GM18907 (cell line): ENCODE measurements at regions not wholly inside any gene's neighbourhood (a gene's known extent, or its start where the extent isn't known, plus 50 kb on each side); places are given as distances from the start of the nearest gene placed in this dataset.
"Not testable (repeated sequence)": the region's sequence is repeated elsewhere in the genome, so short reads cannot be mapped to it uniquely, and the experiment has no call there.

ENCODE experiments used
- ATAC-seq: cut with Tn5 transposase; IDR thresholded peaks from one replicate; pipeline ENCODE4 v1.9.1; 2021; ENCODE audit warnings: mild to moderate bottlenecking, moderate library complexity; ENCODE audit not compliant: unreplicated experiment

GRCh38 chr14:58979325-58979724 is 209.1 kb upstream of the DAAM1 start:
- ATAC-seq: no peak

- no peak for ATAC-seq
Measured at GRCh38 chr14:58981840-58982239, 206.6 kb upstream of the DAAM1 start.

GRCh38 chr14:58985786-58986185 is 202.7 kb upstream of the DAAM1 start:
- no peak for ATAC-seq

- ATAC-seq: no peak
Measured at GRCh38 chr14:58987591-58987990, 200.9 kb upstream of the DAAM1 start.

- ATAC-seq: no peak
Measured at GRCh38 chr14:58992935-58993334, 195.5 kb upstream of the DAAM1 start.

GRCh38 chr14:58994130-58994529 is 194.3 kb upstream of the DAAM1 start:
- ATAC-seq: no peak

- ATAC-seq: no peak
Measured at GRCh38 chr14:59004012-59004411, 184.5 kb upstream of the DAAM1 start.

- not testable (repeated sequence) for ATAC-seq
Measured at GRCh38 chr14:59006179-59006578, 182.3 kb upstream of the DAAM1 start.

GRCh38 chr14:59009967-59010366 is 178.5 kb upstream of the DAAM1 start:
- ATAC-seq: no peak

- no peak for ATAC-seq
Measured at GRCh38 chr14:59013672-59014298, 174.7 kb upstream of the DAAM1 start.

- no peak for ATAC-seq
Measured at GRCh38 chr14:59015482-59015881, 173.0 kb upstream of the DAAM1 start.

GRCh38 chr14:59017285-59017965 is 171.0 kb upstream of the DAAM1 start:
- no peak for ATAC-seq

GRCh38 chr14:59018460-59018859 is 170.0 kb upstream of the DAAM1 start:
- ATAC-seq: no peak

GRCh38 chr14:59018978-59019377 is 169.5 kb upstream of the DAAM1 start:
- no peak for ATAC-seq

GRCh38 chr14:59020382-59020781 is 168.1 kb upstream of the DAAM1 start:
- no peak for ATAC-seq

GRCh38 chr14:59022144-59022543 is 166.3 kb upstream of the DAAM1 start:
- ATAC-seq: no peak

- no peak for ATAC-seq
Measured at GRCh38 chr14:59026081-59026480, 162.4 kb upstream of the DAAM1 start.

GRCh38 chr14:59026640-59027039 is 161.8 kb upstream of the DAAM1 start:
- not testable (repeated sequence) for ATAC-seq

- peak; percentile 93 for ATAC-seq
Measured at GRCh38 chr14:59028476-59029202, 159.8 kb upstream of the DAAM1 start.

GRCh38 chr14:59032826-59033225 is 155.6 kb upstream of the DAAM1 start:
- ATAC-seq: no peak

- no peak for ATAC-seq
Measured at GRCh38 chr14:59036134-59036533, 152.3 kb upstream of the DAAM1 start.

- ATAC-seq: no peak
Measured at GRCh38 chr14:59037086-59037485, 151.4 kb upstream of the DAAM1 start.
